B cell (primary cell): ENCODE measurements at regions not wholly inside any gene's neighbourhood (a gene's known extent, or its start where the extent isn't known, plus 50 kb on each side); places are given as distances from the start of the nearest gene placed in this dataset.

ENCODE experiments used
- CTCF ChIP-seq: fragments of 200-600 bp; IDR thresholded peaks from one replicate; pipeline ENCODE4 v1.8.0; 2022; ENCODE audit warnings: antibody characterized with exemption, mild to moderate bottlenecking
- EZH2 ChIP-seq: IDR thresholded peaks from 2 replicates; pipeline ENCODE4 v1.6.1; 2012; ENCODE audit warnings: borderline replicate concordance, low read depth, mild to moderate bottlenecking, moderate library complexity, low read length; ENCODE audit not compliant: insufficient read depth, poor library complexity, severe bottlenecking

GRCh38 chr13:76461999-76462398, 424.2 kb downstream of the KCTD12 start:
- TF ChIP-seq CTCF, result no peak
- no peak for TF ChIP-seq EZH2
